K562 (cell line): ENCODE measurements at regions not wholly inside any gene's neighbourhood (a gene's known extent, or its start where the extent isn't known, plus 50 kb on each side); places are given as distances from the start of the nearest gene placed in this dataset.

ENCODE experiments used
- ATAC-seq: fragments of 200-7000 bp; cut with Tn5 transposase; 3 replicates; pipeline ENCODE4 v1.9.1; 2020; ENCODE audit warnings: moderate library complexity
- BruUV-seq: library from RNA; stranded (reverse); fragments of 400-500 nt; replicated peaks from 2 replicates; lab custom pipeline; 2021; lab: Mats Ljungman, UMichigan
- CTCF ChIA-PET: fragments of 300-600 bp; formaldehyde crosslinking; extraction: SDS; loops from one replicate; lab custom pipeline; 2021; ENCODE audit warnings: low intra/inter-chr PET ratio; lab: Yijun Ruan, JAX
- POLR2A ChIA-PET: fragments of 300-600, 350-650 bp; sonication (Branson Sonifier 250); formaldehyde crosslinking; extraction: SDS; loops from one replicate; lab custom pipeline; 2021; ENCODE audit warnings: antibody characterized with exemption, inconsistent platforms; lab: Yijun Ruan, JAX
- DNase-seq, 4 experiments: peaks; one replicate each; pipeline versions ENCODE4 v3.0.0 to v3.0.0-alpha.2; 2011 to 2018; ENCODE audit warnings: low spot score in 3 of 4, mixed read lengths in 3 of 4; ENCODE audit errors: extremely low read depth in 1 of 4
- FAIRE-seq: peaks from 2 replicates; lab custom pipeline; 2011; peaks lifted over from hg19 to GRCh38; lab: Jason Lieb, UNC
- H2AFZ ChIP-seq: 2 replicates; pipeline ENCODE4 v1.6.0; 2011; ENCODE audit warnings: low read depth, low read length, control low read depth, inconsistent platforms
- H3K27ac ChIP-seq: fragments of 200-600 bp; 3 replicates; pipeline ENCODE4 v1.8.0; 2011; ENCODE audit warnings: low read depth, mild to moderate bottlenecking, control low read depth, inconsistent platforms, low read length, moderate library complexity, mixed read lengths; ENCODE audit errors: extremely low read depth
- H3K27me3 ChIP-seq, 2 experiments: fragments of 300-600 bp in 1 of 2; 2 replicates in 1 of 2; 3 replicates in 1 of 2; pipeline versions ENCODE4 v1.6.0 to v1.8.0; 2011; ENCODE audit warnings: inconsistent platforms in 2 of 2, low read length in 2 of 2, mild to moderate bottlenecking in 1 of 2, mixed read lengths in 1 of 2, moderate library complexity in 1 of 2; ENCODE audit not compliant: control insufficient read depth in 2 of 2, insufficient read depth in 2 of 2
- H3K36me3 ChIP-seq: fragments of 300-600 bp; 3 replicates; pipeline ENCODE4 v1.8.0; 2011; ENCODE audit warnings: mild to moderate bottlenecking, low read length, inconsistent platforms; ENCODE audit not compliant: control insufficient read depth, insufficient read depth
- H3K4me1 ChIP-seq, 2 experiments: fragments of 200-600 bp in 1 of 2; replicated peaks in 1 of 2; 2 replicates in 1 of 2; 3 replicates in 1 of 2; pipeline versions ENCODE4 v1.5.1 to v1.8.0; 2011; ENCODE audit warnings: inconsistent platforms in 2 of 2, low read length in 2 of 2, mild to moderate bottlenecking in 1 of 2, mixed read lengths in 1 of 2, moderate library complexity in 1 of 2; ENCODE audit not compliant: control insufficient read depth in 2 of 2, insufficient read depth in 2 of 2
- H3K4me2 ChIP-seq: 2 replicates; pipeline ENCODE4 v1.6.1; 2011; ENCODE audit warnings: low read length, control low read depth, inconsistent platforms, mixed read lengths; ENCODE audit not compliant: insufficient read depth
- H3K4me3 ChIP-seq: fragments of 200-600 bp; sonication (generic), shearing (Covaris generic); 2 replicates; pipeline ENCODE4 v1.5.1; 2016; ENCODE audit warnings: control low read depth, inconsistent platforms
- H3K79me2 ChIP-seq: fragments of 200-600 bp; 3 replicates; pipeline ENCODE4 v1.8.0; 2011; ENCODE audit warnings: low read length, inconsistent platforms; ENCODE audit not compliant: control insufficient read depth, insufficient read depth
- H3K9ac ChIP-seq, 2 experiments: 2 replicates each; pipeline versions ENCODE4 v1.6.0 to v1.6.1; 2011; ENCODE audit warnings: low read depth in 2 of 2, low read length in 2 of 2, control low read depth in 1 of 2, inconsistent platforms in 1 of 2, mild to moderate bottlenecking in 1 of 2, mixed read lengths in 1 of 2; ENCODE audit not compliant: insufficient read depth in 1 of 2
- H3K9me1 ChIP-seq: one replicate; pipeline ENCODE4 v1.6.0; 2011; ENCODE audit warnings: inconsistent platforms, mild to moderate bottlenecking, low read length, moderate library complexity; ENCODE audit not compliant: control insufficient read depth, insufficient read depth
- H3K9me3 ChIP-seq: replicated peaks from 2 replicates; pipeline ENCODE4 v1.5.1; 2011; ENCODE audit warnings: low read depth, low read length, inconsistent platforms; ENCODE audit not compliant: control insufficient read depth, insufficient read depth
- H4K20me1 ChIP-seq: replicated peaks from 2 replicates; pipeline ENCODE4 v1.6.1; 2011; ENCODE audit warnings: low read length, inconsistent platforms, mixed read lengths; ENCODE audit not compliant: control insufficient read depth, insufficient read depth
- C11orf30 ChIP-seq: fragments of 450-650 bp; IDR thresholded peaks from 2 replicates; pipeline ENCODE4 v1.6.1; 2016; ENCODE audit warnings: low read depth, mild to moderate bottlenecking
- FIP1L1 ChIP-seq: fragments of 200-400 bp; formaldehyde crosslinking; IDR thresholded peaks from 2 replicates; pipeline ENCODE4 v1.6.1; 2018; ENCODE audit warnings: mild to moderate bottlenecking, low read depth, low read length; ENCODE audit not compliant: poor library complexity, severe bottlenecking
- KLF13 ChIP-seq: fragments of 450-650 bp; IDR thresholded peaks from 2 replicates; pipeline ENCODE4 v1.6.1; 2016; ENCODE audit warnings: missing genetic modification characterization, low read depth, mild to moderate bottlenecking, missing compliant biosample characterization, moderate library complexity, borderline replicate concordance
- MAFF ChIP-seq: IDR thresholded peaks from 2 replicates; pipeline ENCODE4 v1.6.1; 2012; ENCODE audit warnings: low read length, improper control_type of control experiment
- MAFG ChIP-seq: fragments of 450-650 bp; conservative IDR thresholded peaks from 2 replicates; pipeline ENCODE4 v1.6.1; 2016; ENCODE audit warnings: missing genetic modification characterization, missing compliant biosample characterization
- POLR3G ChIP-seq: IDR thresholded peaks from 2 replicates; pipeline ENCODE4 v1.6.1; 2011; ENCODE audit not compliant: insufficient read length, insufficient replicate concordance; ENCODE audit errors: extremely low read depth
- SAFB ChIP-seq: fragments of 200-400 bp; formaldehyde crosslinking; IDR thresholded peaks from 2 replicates; pipeline ENCODE4 v1.6.1; 2017; ENCODE audit warnings: low read depth, low read length, borderline replicate concordance
- SMAD2 ChIP-seq: fragments of 150-350 bp; IDR thresholded peaks from 2 replicates; pipeline ENCODE4 v1.6.1; 2014; ENCODE audit warnings: low read depth, mild to moderate bottlenecking, low read length
- THRAP3 ChIP-seq: fragments of 450-650 bp; IDR thresholded peaks from 2 replicates; pipeline ENCODE4 v1.6.1; 2016; ENCODE audit warnings: mild to moderate bottlenecking, inconsistent platforms, borderline replicate concordance
- TRIM24 ChIP-seq, 2 experiments: fragments of 450-650 bp; IDR thresholded peaks; 2 replicates each; pipeline ENCODE4 v1.6.1; 2016
- XRCC3 ChIP-seq: fragments of 450-650 bp; IDR thresholded peaks from 2 replicates; pipeline ENCODE4 v1.6.1; 2017; ENCODE audit warnings: mild to moderate bottlenecking, moderate library complexity
- ZBTB9 ChIP-seq: fragments of 450-650 bp; formaldehyde crosslinking; IDR thresholded peaks from 2 replicates; pipeline ENCODE4 v1.4.0; 2020; ENCODE audit warnings: mild to moderate bottlenecking, moderate library complexity
- ZNF655 ChIP-seq: fragments of 250-450 bp; sonication (Bioruptor Pico); IDR thresholded peaks from 2 replicates; pipeline ENCODE4 v1.5.0; 2021
- WGBS: fragments of 100-300 bp; shearing (Covaris generic); methylation state at CpG from one replicate; pipeline ENCODE4 v1.1.6; 2016; ENCODE audit warnings: low coverage, mixed read lengths; ENCODE audit not compliant: insufficient coverage; ENCODE audit errors: missing lambda C conversion rate; 5-methylcytosine and 5-hydroxymethylcytosine counted together
- in situ Hi-C: fragments of 300-500 bp; cut with MboI; formaldehyde crosslinking; loops from 4 replicates; pipeline ENCODE4 v1.15.0; 2018; ENCODE audit warnings: inconsistent platforms, mixed read lengths
- intact Hi-C: fragments of 100-400 bp; cut with micrococcal nuclease; formaldehyde crosslinking; loops from 2 replicates; pipeline ENCODE4 v1.14.2; 2022
- TF ChIP-seq, protein P1 (sequence below): conservative IDR thresholded peaks from 2 replicates; pipeline ENCODE4 v1.6.1; 2011; ENCODE audit warnings: low read depth, mild to moderate bottlenecking, low read length; ENCODE audit not compliant: control insufficient read depth

- no peak overlapping the region for H3K4me3 ChIP-seq
- FAIRE-seq: no peak
- H3K79me2 ChIP-seq: no peaks in the 10 kb centered on the region
- H3K4me1 ChIP-seq: no peaks in the 10 kb centered on the region; a peak in 1 of 5 replicates
- 6% methylated on average over 3 of the region's 3 CpGs for WGBS
- DNase-seq: no peak
- in situ Hi-C loops (no loop called here), intact Hi-C loops (no loop called here)
- H4K20me1 ChIP-seq: no peaks in the 10 kb centered on the region
- H3K4me2 ChIP-seq: no peak overlapping the region
- H3K9ac ChIP-seq: no peak overlapping the region
- H2AFZ ChIP-seq: no peak overlapping the region
- no peak for ATAC-seq
- ChIA-PET CTCF (no interaction called here), POLR2A (interaction anchor here (0.6 to 1.4 kb wide), 2 partner anchors 13 to 992 kb away, joined by 3 to 4 read pairs; no protein-coding TSS in a partner anchor)
- H3K9me3 ChIP-seq: no peaks in the 10 kb centered on the region
- no peaks in the 10 kb centered on the region for H3K9me1 ChIP-seq
- H3K27me3 ChIP-seq: no peaks in the 10 kb centered on the region
- no TSS peak for BruUV-seq
- no peak overlapping the region for H3K27ac ChIP-seq
- no peaks in the 10 kb centered on the region for H3K36me3 ChIP-seq
- TF ChIP-seq KLF13 (tag) (no peak), XRCC3 (no peak)
Observed at GRCh38 chr1:221022331-221022730, 143.1 kb downstream of the HLX start.

DNA sequence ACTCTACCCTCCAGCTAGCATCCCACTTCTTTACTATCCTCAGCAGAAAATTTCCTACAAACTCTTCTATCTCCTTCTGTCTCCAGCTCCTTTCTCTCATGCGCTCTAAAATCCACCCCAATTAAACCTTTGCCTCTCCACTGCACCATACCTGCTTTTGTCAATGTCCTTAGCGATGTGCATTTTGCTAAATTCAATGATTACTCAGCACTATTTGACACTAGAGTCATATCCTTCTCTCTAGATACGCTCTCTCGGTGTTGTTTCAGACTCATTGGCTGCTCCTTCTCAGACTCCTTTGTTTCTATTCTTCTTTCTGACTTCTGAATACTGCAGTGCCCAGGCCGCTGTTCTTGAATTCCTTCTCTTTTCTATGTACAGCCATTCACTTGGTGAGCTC lies 144.2 kb downstream of the HLX start:
- Histone ChIP-seq H3K79me2 (no peaks in the 10 kb centered on the region), H3K27ac (no peak overlapping the region), H3K9me3 (no peaks in the 10 kb centered on the region), H3K36me3 (no peaks in the 10 kb centered on the region), H3K9ac (no peak overlapping the region), H3K4me1 (no peaks in the 10 kb centered on the region; a peak in 1 of 5 replicates), H3K27me3 (no peaks in the 10 kb centered on the region), H3K4me2 (no peak overlapping the region), H3K4me3 (no peak overlapping the region), H3K9me1 (no peaks in the 10 kb centered on the region), H4K20me1 (no peaks in the 10 kb centered on the region), H2AFZ (no peak overlapping the region)
- in situ Hi-C loops (no loop called here), intact Hi-C loops (no loop called here)
- CTCF ChIA-PET: no interaction called here
- POLR2A ChIA-PET: interaction anchor here (1.4 kb wide), 1 partner anchor 12 kb away, joined by 4 read pairs; no protein-coding TSS in a partner anchor
- 22% methylated on average over 5 of the region's 5 CpGs for WGBS
- FAIRE-seq (no peak), DNase-seq (no peak), ATAC-seq (no peak)
- BruUV-seq: no TSS peak
- TF ChIP-seq, protein P1, sequence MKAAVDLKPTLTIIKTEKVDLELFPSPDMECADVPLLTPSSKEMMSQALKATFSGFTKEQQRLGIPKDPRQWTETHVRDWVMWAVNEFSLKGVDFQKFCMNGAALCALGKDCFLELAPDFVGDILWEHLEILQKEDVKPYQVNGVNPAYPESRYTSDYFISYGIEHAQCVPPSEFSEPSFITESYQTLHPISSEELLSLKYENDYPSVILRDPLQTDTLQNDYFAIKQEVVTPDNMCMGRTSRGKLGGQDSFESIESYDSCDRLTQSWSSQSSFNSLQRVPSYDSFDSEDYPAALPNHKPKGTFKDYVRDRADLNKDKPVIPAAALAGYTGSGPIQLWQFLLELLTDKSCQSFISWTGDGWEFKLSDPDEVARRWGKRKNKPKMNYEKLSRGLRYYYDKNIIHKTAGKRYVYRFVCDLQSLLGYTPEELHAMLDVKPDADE: no peak
- TF ChIP-seq POLR3G: no peak
- TF ChIP-seq TRIM24 (IDR thresholded peaks at IDR 0.05): no peak
- no peak for TF ChIP-seq THRAP3
- TF ChIP-seq MAFF: peak; percentile 69
- peak; percentile 86 for TF ChIP-seq C11orf30
- TF ChIP-seq SMAD2: no peak
- no peak for TF ChIP-seq FIP1L1
- no peak for TF ChIP-seq ZBTB9
- no peak for TF ChIP-seq ZNF655 (CRISPR knock-in tag)
- no peak for TF ChIP-seq SAFB
- peak; percentile 90 for TF ChIP-seq MAFG (tag)
